ENCODE measurements at regions not wholly inside any gene's neighbourhood (a gene's known extent, or its start where the extent isn't known, plus 50 kb on each side); places are given as distances from the start of the nearest gene placed in this dataset.

DNA sequence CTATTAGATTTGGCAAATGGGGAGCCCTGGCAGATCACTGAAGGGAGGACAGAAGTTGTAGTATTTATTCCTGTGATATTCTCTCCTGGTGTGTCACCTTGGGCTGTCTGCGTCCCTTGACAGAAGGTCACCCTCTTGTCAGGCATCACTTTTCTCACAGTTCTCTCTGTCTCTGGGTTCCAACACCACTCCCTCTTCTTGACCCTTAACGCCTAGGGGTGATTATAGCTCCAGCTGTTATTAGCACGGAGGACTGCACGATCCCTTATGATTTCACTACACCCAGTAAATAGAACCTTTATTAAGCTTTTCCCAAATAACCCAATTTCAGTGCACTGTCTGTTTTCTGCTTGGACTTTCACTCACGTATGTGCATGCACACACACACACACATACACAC, 166.3 kb upstream of the TNP1 start:
- TF ChIP-seq POLR2A (IDR thresholded peaks at IDR 0.05; ENCODE audit: low read length) = no peak
- no peak for TF ChIP-seq GATA1 (IDR thresholded peaks at IDR 0.05; ENCODE audit: low read depth, low read length)
